HG03378 (cell line): ENCODE measurements at regions not wholly inside any gene's neighbourhood (a gene's known extent, or its start where the extent isn't known, plus 50 kb on each side); places are given as distances from the start of the nearest gene placed in this dataset.
"Not testable (repeated sequence)": the region's sequence is repeated elsewhere in the genome, so short reads cannot be mapped to it uniquely, and the experiment has no call there.

Experiments
- ATAC-seq: cut with Tn5 transposase; IDR thresholded peaks from one replicate; pipeline ENCODE4 v1.9.1; 2021; ENCODE audit warnings: mild to moderate bottlenecking, moderate library complexity; ENCODE audit not compliant: unreplicated experiment

DNA sequence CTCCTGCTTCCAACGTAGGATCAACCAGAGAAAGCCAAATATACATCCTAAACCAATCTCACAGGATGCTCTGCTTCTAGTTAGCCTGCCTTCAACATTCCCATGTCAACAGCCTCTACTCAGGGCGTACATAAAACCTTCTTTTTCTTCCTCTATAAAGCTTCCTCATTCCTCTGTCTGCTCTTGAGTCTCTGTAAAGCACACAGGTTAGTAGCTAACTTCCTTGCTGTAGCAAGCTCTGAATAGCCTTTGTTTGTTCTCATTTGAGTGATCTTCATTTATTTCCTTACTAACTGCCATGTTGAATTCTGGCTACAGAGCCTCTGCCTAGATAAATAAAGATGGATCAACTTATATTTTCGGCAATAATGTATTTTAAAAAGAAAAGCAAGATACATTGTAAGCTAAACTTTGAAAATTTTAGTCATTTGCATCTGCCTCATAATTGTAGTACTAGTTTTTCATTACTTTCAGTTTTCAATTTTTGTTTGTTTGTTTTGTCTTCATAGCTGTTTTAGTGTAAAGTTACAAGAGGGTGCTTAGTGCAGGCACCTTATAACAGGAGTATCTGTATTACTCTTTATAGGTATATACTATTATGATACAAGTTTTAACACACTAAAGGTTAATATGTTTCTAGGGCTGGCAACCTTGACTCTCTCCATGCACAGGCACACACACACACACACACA, 498.2 kb downstream of the PYDC2 start:
- ATAC-seq = peak; percentile 62

DNA sequence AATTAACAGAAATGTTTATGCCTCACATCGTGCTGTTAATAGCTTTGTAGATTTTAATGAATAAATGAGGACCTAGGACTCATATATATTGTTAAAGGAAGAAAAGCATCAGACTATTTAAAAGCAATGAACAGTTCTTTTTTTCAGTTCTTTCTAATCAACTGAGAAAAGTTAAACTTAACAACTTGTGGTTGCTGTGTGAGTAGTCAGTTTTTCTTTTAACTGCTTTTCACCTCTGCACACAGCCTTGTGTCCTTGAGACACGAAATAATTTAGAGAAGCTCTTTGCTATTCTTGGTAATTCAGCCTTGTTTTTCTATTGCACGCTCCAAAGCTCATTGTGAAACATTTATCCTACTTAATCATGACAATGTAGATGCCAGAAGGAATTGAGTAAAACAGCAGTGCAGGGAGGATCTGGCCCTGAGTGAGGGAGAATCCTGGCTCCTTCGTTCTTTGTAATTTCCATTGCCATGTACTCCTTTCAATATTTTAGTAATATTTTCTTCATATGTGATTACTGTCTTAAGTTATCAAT, 499.0 kb downstream of the PYDC2 start:
- no peak for ATAC-seq

DNA sequence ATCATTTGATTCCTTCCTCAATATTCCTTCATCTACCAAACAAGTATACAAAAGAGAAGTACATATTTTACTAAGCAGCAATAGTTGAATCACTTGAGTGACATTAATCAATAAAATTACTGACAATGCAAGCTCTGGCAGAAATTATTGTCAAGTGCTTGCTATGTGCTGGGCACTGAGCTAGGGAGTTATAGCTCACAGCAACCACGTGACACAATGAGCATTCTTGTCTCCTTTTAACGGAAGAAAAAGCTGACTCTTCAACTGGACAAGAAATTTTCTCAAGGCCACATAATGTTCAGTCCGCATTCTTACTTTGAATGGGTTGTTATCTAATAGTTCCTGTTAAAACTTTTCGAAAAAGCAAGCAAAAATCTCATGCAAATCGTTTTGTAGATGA, 500.1 kb downstream of the PYDC2 start:
- no peak for ATAC-seq

DNA sequence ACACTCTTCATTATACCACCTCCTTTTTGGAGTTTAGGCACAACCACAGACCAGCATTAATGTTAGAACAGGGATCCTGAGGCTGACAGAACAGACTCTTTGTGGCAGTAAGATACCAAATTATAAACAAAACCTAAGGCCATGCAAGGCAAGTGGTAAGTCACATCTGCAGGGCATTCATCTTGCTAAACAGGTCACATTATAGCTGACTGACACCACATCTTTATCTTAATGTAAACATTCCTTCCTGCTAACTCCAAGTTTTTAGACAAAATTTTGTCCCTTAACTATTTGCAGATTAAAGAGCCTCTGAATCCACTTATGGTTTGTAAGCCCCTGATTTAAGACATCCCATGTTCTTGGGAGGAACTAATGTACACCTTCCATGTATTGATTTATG, 500.6 kb downstream of the PYDC2 start:
- ATAC-seq = no peak

DNA sequence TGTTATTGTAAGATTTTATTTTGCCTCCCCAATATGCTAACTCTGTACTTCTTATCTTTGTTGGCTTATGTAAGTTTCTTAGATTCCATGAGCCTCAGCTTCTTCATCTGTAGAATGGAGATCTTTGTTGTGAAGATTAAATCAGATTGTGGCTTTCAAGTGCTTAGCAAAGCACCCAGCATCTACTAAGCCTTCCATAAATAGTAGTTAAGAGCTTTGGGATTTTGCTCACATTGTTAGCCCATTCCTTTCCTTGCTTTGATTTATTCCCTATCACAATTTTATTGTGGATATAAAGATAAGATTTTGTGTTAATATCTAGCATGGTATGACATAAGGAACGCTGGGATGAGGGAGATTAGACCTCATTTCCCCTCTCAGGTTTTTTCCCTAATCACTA, 501.4 kb downstream of the PYDC2 start:
- no peak for ATAC-seq

DNA sequence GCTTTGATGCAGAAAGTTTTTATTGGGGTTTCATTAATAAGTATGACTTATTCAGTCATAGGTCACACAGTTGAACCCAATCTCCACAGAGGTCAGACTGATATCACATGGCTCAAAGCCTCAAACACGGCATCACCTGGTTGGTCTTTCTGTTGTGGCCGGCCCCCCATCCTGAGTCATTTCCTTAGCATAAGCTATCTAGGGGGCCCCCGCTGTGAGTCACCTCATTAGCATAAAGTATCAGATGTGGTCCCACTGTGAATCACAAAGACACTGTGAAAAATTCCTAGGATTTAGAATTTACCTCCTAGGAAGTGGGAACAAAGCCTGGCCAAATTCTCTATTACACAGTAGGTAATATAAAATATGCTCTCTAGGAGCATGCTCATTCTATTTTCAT, 502.2 kb downstream of the PYDC2 start:
- ATAC-seq = no peak

DNA sequence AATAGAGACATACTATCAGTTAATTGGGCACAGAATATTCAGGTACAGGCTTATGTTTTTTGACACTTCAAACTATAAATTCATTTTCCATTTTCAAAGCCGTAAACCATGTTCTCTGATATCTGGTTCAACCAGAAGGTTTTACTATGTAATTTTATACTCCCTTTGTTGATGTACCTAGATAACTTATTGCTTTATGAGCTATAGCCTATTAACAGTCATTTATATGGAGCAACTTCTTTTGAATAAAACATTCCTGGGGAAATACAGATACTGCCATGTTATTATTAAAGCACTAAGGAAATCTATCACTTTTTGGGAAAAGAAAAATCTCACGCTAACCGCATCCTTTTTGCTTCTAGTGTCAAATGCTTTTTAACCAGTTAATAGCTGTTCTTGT, 505.6 kb downstream of the PYDC2 start:
- ATAC-seq = no peak

DNA sequence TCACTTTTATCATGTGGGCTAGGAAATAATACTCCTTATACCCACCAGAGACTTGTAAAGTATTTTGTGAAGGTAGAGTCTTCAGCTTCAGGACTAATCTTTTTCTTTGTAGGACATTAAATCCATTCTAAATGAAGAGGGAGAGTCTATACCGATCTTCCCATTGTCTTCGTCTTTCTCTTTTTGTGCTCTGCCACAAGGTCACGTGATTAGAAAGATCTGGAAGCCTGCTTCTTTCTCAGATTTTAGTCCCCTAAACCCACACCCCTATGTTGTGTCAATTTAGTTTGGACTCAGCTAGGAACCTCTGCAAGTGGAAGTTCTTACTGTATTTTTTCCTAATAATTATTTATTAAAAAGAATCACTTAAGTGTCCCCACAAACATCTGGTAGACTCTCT, 507.3 kb downstream of the PYDC2 start:
- no peak for ATAC-seq

DNA sequence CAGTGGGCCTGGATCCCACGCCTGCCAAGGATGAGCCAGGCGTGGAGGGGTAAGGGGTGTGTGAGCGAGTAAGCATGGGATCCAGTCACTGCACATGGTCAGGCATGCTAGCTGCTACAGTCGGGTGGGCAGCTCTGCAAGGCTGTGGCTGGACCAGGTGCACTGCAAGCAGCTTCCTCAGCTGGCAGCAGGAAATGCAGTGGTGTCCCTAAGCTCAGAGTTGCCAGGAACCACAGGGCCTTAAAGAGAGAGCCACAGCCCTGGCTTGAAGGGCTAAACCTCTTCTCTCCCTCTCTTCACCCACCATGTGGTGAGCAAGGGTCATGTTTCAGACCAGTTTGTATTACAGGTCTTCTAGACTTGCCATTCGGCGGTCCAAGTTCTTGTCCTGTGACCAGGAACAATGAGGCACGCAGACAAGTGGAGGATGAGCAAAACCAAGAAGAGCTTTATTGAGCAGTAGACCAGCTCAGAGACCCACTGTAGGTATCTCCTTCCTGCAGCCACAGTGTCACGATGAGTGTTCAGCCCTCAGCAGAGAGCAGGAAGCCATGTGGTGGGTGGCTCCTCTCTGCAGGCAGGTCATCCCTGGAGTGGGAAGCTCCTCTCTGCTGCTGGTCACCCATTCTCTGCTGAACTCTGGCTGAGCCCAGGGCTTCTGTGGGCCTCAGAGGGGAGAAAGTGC, 511.9 kb downstream of the PYDC2 start:
- no peak for ATAC-seq

DNA sequence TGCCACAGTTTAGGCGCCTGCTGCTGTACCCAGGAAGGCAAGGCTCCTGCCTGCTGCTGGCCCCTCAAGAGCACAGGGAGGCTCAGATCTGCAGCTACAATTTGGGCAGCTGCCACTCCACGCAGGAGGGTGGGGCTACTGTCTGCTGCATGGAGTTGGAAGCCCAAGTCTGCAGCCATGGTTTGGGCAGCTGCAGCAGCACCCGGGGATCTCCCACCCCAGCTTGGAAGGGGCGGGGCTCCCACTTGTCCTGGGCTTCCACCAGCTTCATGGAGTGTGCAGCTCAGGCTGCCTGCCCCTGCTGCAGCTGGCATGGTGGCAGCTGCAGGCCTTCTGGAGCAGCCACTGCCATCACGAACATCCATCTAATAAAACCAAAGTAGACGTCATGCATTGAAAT, 512.9 kb downstream of the PYDC2 start:
- no peak for ATAC-seq

DNA sequence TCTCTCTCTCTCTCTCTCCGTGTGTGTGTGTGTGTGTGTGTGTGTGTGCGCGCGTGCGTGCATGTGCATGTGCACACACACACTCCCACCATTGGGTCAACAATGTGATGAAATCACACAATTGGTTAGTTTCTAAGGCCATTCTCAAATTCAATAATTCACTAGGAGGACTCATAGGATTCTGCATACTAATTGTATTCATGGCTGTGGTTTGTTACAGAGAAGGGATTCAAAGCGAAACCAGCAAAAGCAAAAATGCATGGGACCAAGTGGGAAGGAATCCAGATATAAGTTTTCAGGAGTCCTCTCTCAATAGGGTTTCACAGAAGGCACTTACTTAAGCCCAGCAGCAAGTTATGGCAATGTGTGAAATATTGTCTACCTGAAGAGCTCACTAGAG, 515.0 kb downstream of the PYDC2 start:
- no peak for ATAC-seq

DNA sequence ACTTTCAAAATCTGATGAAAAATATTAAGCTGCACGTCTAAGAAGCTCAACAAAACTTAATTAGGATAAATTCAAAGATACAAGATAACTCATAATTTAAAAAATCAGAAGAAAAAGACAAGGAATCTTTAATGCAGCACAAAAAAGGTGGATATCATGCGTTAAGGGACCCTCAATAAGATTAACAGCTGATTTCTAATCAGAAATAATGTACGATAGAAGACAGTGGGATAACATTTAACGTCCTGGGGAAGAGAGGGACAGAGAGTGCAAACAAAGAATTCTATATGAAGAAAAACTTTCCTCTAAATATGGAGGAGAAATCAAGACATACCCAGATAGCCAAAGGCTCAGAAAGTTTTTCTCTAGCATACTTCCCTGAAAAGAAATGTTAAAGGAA, 519.5 kb downstream of the PYDC2 start:
- no peak for ATAC-seq

DNA sequence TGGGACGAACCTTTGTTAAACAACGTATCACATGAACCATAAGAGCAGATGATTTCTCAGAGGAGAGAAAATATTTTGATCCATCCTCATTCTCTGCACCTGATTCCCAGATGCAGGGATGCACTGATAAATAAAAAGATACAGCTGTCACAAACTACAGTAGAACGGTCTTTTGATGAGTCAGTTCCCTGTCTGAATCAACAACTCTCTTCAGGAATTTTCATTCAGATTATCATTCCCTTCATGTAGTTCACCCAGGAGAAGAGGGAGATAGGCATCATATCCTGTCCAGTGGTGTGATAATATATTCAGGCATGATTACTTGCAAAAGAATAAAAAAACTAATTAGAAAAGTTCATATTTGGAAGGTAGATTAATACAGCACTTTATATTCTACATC, 521.5 kb downstream of the PYDC2 start:
- ATAC-seq = no peak

DNA sequence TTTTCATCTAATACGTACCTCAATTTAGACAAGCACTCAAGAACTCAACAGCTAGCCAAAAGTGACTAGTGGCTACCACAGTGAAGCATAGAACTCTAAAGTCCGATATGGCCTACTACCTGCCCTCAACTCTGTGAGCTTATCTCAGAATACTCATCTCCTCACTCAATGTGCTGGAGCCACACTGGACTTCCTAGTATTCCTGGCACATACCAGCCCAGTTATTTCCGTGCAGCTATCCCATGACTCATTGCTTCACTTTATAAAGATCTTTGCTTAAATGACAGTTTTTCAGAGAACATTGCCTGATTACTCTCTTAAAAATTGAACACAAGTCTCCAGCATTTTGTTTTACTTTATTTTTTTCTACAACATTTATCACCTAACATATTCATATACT, 524.7 kb downstream of the PYDC2 start:
- ATAC-seq = no peak

DNA sequence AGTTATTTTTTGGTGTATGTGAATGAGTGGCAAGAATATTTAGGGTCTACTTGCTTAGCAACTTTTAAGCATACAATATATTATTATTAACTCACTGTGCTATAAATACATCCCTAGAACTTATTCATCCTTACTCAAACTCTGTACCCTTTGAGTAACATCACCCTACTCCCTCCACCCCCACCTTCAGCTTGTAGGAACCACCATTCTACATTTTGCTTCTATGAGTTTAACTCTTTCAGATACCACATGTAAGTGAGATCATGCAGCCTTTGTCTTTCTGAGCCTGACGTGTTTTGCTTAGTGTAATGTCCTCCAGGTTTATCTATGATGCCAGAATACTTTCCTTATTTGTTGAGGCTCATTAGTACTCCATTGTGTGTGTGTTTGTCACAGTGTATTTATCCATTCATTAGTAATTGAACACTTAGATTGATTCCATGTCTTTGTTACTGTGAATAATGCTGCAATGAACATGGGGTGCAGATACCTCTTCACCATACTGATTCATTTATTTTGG, 526.9 kb downstream of the PYDC2 start:
- no peak for ATAC-seq

DNA sequence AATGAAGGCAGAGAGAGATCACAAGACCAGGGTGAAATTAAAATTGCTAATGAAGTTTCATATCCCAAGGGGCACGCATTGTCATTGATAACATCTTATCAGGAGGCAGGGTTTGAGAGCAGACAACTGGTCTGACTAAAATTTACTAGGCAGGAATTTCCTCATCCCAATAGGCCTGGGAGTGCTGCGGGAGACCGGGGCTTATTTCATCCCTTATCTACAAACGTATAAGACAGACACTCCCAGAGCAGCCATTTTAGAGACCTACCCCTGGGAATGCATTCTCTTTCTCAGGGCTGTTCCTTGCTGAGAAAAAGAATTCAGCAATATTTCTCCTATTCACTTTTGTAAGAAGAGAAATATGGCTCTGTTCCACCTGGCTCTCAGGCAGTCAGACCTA, 533.0 kb downstream of the PYDC2 start:
- ATAC-seq = not testable (repeated sequence)

DNA sequence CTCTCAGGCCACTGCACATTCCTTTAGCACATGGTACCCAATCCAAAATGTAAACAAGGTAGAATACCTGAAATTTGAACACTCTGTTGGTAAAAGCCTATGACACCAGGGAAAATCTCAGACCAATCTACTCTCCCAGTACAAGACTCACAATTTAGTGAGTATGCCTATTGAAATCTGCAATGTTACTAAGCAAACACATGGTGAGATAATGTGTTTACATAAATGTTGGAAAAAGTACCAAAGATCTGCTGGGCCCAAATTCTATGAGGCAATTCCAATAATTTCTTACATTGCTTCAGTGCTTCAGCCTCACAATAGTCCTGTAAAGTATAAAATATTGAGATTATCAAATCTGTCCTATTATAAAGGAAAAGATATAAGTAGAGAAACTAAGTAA, 536.1 kb downstream of the PYDC2 start:
- no peak for ATAC-seq

DNA sequence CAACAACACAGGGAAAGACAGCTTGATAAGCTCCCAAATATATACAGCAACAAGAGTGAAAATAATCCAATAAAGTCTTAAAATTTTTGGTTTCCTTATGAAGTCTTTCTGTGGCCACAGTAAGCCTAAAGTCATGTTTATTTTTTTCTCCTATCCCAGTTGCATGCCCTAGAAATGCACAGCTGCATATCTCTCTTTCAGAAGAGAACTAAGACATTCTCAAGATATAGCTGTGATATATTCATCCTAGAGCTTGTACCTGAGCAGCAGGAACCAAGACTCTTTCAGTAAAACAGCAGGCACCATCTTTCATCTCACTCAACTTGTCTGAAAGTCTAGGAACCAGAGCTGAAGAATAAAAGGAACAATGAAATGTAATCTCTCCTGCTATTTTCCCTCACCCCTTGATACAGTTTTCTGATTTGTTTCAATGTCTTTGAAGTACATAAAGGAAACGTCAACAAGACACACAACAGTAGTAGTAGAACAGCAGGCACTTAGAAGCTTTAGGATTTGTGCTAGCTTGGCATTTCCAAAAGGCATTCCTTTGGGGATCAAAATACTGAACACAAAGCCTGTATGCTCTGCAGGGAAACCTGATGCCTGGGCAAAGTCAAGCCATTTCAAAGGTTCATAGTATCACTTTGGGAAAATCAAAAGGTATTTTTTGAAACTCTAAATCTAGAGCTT, 536.8 kb downstream of the PYDC2 start:
- ATAC-seq = no peak

DNA sequence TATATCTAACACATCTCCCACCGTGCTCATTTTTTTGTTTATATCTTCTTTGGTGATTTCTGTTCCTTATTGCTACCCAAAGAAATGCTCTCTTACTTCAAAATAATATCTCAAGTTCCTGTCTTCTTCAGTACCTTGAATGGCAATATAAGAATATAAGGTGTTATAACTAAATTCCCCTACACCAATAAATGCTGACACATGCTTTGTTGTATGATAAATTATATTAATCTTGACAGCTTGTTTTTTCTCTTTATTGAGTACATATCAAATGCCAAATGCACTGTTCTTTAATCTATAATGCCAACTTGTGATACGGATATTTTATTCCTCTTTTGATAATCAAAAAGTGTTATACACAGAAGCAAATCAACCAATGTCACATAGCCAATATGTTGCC, 540.3 kb downstream of the PYDC2 start:
- no peak for ATAC-seq

DNA sequence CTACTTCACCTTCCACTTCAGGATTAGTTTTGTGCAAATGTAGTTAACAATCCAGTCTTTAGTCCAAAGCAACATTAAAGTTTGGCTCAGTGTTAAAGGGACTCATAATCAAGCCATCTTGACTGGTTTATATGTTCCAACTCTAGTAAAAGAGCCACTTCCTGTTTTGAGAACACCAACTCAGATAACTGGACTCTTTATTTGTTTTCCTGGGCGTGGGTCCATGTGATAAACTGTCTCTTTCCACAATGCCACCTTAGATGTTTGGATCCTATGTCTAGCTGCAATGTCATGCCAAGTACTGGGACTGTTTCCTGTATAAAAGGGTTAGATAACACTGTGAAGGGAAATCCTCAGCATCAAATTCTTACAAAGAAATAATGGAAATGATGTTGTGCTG, 545.0 kb downstream of the PYDC2 start:
- no peak for ATAC-seq

DNA sequence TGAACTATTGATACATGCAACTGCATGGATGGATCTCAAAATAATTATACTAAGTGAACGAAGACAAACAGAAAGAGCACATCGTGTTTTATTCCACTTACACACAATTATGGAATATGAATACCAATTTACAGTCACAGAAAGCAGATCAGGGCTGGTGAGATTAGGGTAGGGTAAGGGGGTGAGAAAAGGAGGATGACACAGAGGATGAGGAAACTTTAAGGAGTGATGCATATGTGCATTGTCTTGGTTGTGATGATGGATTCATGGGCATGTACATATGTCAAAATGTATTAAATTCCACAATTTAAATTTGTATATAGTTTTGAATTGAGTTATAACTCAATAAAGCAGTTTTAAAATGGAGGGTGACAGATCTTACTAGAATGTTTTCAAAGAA, 548.9 kb downstream of the PYDC2 start:
- ATAC-seq = no peak

DNA sequence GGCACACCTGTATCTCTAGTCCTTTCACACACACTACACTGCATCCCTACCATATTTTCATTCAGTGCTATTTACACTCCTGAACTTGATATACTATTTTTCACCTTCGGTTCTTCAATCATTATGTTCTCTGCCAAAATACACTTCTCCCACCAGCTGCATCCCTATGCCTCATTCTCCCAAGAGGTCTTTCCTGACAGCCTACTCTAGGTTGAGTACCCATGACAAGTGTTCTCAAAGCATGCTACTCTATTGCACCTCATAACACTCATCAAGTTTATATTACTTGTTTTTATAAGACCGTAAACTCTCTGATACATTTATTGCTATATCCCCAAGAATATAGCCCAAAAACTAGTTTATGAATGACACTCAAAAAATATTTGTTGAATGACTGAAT, 549.5 kb downstream of the PYDC2 start:
- no peak for ATAC-seq
